ENCODE measurements at regions not wholly inside any gene's neighbourhood (a gene's known extent, or its start where the extent isn't known, plus 50 kb on each side); places are given as distances from the start of the nearest gene placed in this dataset.
"Not testable (repeated sequence)": the region's sequence is repeated elsewhere in the genome, so short reads cannot be mapped to it uniquely, and the experiment has no call there.

DNA sequence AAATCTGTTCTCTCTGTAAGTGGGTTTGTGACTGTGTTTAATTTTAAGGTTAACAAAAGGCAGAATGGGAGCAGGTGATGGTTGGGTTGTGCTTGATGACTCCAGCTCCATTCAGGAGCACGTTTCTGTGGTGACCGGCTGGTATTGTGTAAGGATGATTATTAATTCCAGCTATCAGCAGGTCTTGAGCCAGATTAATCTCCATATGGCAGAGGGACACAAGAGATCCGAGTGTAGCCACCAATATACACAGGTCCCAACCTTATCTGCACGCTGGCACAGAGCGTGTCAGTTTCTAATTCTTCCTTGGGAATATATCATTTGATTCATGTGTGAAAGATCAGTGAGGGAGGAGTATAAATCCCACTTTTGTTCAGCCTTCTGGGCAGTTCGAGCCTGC is 199.0 kb upstream of the DCC start:
- H3K27ac ChIP-seq, result no peak overlapping the region
- TF ChIP-seq, protein P1, sequence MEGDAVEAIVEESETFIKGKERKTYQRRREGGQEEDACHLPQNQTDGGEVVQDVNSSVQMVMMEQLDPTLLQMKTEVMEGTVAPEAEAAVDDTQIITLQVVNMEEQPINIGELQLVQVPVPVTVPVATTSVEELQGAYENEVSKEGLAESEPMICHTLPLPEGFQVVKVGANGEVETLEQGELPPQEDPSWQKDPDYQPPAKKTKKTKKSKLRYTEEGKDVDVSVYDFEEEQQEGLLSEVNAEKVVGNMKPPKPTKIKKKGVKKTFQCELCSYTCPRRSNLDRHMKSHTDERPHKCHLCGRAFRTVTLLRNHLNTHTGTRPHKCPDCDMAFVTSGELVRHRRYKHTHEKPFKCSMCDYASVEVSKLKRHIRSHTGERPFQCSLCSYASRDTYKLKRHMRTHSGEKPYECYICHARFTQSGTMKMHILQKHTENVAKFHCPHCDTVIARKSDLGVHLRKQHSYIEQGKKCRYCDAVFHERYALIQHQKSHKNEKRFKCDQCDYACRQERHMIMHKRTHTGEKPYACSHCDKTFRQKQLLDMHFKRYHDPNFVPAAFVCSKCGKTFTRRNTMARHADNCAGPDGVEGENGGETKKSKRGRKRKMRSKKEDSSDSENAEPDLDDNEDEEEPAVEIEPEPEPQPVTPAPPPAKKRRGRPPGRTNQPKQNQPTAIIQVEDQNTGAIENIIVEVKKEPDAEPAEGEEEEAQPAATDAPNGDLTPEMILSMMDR (conservative IDR thresholded peaks at IDR 0.05), result no peak
- TF ChIP-seq ZFX (IDR thresholded peaks at IDR 0.05), result no peak

DNA sequence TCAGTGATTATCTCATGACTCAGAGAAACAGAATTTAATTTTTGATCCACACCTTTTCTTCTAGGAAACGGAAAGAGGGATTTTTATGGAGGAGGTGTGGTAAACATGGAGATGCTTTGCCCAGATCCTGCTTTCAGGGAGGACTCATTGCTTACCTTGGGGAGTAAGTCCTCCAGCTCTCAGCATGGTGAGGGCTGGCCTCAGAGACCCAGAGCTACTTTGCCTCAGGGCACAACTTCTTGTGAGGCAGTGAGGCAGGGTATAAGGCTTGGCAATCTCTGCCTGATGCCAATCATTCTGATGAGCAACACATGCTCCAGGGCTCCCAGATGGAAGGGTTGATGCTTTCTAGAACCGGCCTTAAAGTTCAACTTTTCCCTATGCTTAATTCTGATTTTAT is 189.9 kb upstream of the DCC start:
- no peak overlapping the region for H3K27ac ChIP-seq
- TF ChIP-seq, protein P1 (conservative IDR thresholded peaks at IDR 0.05), result no peak
- TF ChIP-seq ZFX (IDR thresholded peaks at IDR 0.05), result no peak

DNA sequence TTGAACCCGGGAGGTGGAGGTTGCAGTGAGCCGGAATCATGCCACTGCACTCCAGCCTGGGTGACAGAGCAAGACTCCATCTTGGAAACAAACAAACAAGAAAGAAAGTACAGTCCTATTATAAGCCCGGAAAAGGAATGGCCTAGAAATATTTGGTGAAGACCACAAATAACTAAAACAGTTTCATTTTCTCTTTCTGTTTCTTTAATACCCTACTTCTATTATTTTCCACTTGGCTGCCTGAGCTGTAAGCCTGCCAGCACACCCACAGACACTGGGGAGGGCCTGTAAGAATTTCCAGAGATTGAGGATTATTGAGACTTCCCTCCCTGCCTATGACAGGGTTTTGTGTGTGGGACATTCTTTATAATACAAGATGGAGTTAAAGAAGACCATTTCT is 188.0 kb upstream of the DCC start:
- no peak overlapping the region for H3K27ac ChIP-seq
- TF ChIP-seq, protein P1 (conservative IDR thresholded peaks at IDR 0.05), result no peak
- TF ChIP-seq ZFX (IDR thresholded peaks at IDR 0.05), result no peak

DNA sequence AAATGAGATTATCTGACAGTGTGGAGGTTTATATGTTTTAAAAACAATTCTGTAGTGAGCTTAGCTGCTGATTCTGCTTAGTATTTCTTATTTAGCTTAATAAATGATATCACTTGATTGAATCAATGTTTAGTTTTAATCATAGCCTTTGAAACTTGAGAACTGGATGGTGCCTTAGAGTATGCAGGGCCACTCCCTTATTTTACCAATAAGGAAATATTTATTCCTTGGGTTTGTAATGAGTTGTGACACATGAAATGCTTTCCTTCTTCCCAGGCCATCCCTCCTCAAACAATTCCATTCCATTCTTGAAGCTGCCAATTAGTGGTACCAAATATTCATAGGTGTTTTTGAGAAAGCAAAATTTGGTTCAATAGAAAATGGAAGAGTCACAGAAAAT is 183.8 kb upstream of the DCC start:
- no peak overlapping the region for H3K27ac ChIP-seq
- no peak for TF ChIP-seq ZFX (IDR thresholded peaks at IDR 0.05)
- TF ChIP-seq, protein P1 (conservative IDR thresholded peaks at IDR 0.05), result no peak

DNA sequence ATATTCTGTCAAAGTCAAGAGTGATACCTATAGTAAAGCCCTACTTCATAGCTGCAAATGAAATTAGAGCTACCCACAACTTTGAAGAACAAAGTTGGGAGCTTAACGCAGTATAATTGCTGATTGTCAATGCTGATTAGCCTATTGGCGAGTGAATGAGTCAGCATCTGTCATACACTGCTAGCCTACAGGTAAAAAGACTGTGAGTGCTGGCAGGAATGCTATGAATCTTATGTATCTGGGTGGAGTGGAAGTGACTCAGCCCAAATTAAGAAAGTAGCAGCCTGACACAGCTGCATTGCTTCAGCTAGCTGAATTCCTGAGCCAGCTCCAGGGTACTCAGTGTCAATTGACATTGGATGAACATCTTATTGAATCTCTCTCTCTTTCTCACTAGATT is 179.4 kb upstream of the DCC start:
- TF ChIP-seq ZFX (IDR thresholded peaks at IDR 0.05), result no peak
- TF ChIP-seq, protein P1 (conservative IDR thresholded peaks at IDR 0.05), result no peak
- H3K27ac ChIP-seq, result no peak overlapping the region

DNA sequence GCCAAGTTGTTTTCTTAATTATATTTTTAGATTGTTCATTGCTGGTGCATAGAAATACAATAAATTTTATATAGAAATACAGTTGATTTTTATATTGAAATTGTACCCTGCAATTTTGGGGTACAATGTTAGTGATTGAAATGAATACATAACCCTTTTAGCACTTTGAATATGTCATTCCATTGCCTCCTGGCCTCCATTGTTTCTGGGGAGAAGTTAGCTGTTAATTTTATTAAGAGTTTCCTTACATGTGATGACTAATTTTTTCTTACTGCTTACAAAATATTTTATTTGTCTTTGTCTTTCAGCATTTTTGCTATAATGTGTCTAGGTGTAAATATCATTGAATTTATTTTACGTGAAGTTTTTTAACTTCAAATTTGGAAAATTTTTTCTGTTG is 176.5 kb upstream of the DCC start:
- TF ChIP-seq ZFX (IDR thresholded peaks at IDR 0.05), result no peak
- TF ChIP-seq, protein P1 (conservative IDR thresholded peaks at IDR 0.05), result no peak
- H3K27ac ChIP-seq, result no peak overlapping the region

DNA sequence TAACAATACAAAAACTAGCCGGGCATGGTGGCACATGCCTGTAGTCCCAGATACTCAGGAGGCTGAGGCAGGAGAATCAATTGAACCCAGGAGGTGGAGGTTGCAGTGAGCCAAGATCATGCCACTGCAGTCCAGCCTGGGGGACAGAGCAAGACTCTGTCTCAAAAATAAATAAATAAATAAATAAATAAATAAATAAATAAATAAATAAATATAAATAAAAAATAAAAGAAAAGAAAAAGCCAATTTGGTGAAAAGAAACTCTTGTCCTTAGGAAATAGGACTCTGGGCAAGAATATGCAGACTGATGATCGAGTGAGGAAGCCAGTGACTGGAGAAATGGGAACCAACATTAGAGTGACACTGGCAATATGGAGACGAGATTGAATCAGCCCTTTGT is 171.9 kb upstream of the DCC start:
- H3K27ac ChIP-seq, result not testable (repeated sequence)

DNA sequence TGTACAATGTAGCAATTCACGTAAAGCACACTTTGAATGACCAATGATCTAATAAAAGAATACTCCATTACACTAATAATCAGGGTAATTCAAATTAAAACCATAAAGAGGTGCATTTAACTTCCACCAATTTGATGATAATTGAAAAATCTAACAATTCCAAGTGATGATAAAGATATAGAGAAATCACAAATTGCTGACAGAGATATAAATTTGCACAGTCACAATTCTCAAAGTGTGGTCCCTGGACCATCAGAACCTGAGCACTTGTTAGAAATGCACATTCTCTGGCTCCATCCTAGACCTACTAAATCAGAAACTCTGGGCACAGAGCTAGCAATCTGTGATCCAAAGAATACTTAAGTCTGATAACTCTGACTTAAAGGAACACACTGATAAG is 165.8 kb upstream of the DCC start:
- H3K27ac ChIP-seq, result no peak overlapping the region
- TF ChIP-seq, protein P1 (conservative IDR thresholded peaks at IDR 0.05), result no peak
- no peak for TF ChIP-seq ZFX (IDR thresholded peaks at IDR 0.05)

Measured in C4-2B (cell line).